Left lung (tissue), 4 donors: ENCODE measurements at regions not wholly inside any gene's neighbourhood (a gene's known extent, or its start where the extent isn't known, plus 50 kb on each side); places are given as distances from the start of the nearest gene placed in this dataset.
"Not testable (repeated sequence)": the region's sequence is repeated elsewhere in the genome, so short reads cannot be mapped to it uniquely, and the experiment has no call there.

Source experiments
- ATAC-seq: fragments of 200-7000 bp; cut with Tn5 transposase; one replicate; pipeline ENCODE4 v1.9.1; 2020; ENCODE audit warnings: moderate library complexity
- DNase-seq, 4 donors: peaks; one replicate each; pipeline ENCODE4 v3.0.0-alpha.2; 2013 to 2020
- H3K27ac ChIP-seq, 2 donors: fragments of 200-600 bp; sonication (generic) in 1 of 2; one replicate each; pipeline versions ENCODE4 v1.5.0 to v1.8.0; 2020 to 2021
- H3K27me3 ChIP-seq, 2 donors: fragments of 200-600 bp; sonication (generic) in 1 of 2; one replicate each; pipeline versions ENCODE4 v1.5.0 to v1.8.0; 2020 to 2021
- H3K36me3 ChIP-seq, 2 donors: fragments of 200-600 bp; sonication (generic) in 1 of 2; one replicate each; pipeline versions ENCODE4 v1.5.0 to v1.8.0; 2020 to 2021
- H3K4me1 ChIP-seq, 2 donors: fragments of 200-600 bp; one replicate each; pipeline ENCODE4 v1.8.0; 2021
- H3K4me3 ChIP-seq, 2 donors: fragments of 200-600 bp; sonication (generic) in 1 of 2; one replicate each; pipeline versions ENCODE4 v1.5.0 to v1.8.0; 2020 to 2021; ENCODE audit warnings: mild to moderate bottlenecking in 1 of 2
- H3K9me3 ChIP-seq, 2 donors: fragments of 200-600 bp; sonication (generic) in 1 of 2; one replicate each; pipeline versions ENCODE4 v1.5.0 to v1.8.0; 2020 to 2021
- intact Hi-C, 2 donors: fragments of 100-400 bp; cut with DNase I; formaldehyde crosslinking; loops; one replicate each; pipeline versions ENCODE4 v1.11.2 to v1.14.2; 2022
- TF ChIP-seq, protein P1 (sequence below), 2 donors: fragments of 200-600 bp; sonication (generic) in 1 of 2; IDR thresholded peaks; one replicate each; pipeline versions ENCODE4 v1.5.0 to v1.8.0; 2021; ENCODE audit warnings: antibody characterized with exemption in 2 of 2
- donor health status: DM: no; HTN: yes; CAD: no.
- donor health status: DM: no; HTN: no; CAD: no.

DNA sequence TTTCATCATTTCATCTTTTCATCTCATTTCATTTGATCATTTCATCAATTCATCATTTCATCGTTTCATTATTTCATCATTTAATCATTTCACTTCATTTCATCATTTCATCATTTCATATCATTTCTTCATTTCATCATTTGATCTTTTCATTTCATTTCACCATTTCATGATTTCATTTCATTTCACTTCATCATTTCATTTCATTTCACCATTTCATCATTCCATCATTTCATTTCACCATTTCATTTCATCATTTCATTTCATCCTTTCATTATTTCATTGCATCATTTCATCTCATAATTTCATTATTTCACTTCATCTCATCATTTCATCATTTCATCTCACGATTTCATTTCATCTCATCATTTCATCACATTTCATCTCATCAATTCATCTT, 127.8 kb downstream of the ANKRD30BL start:
- no peaks in the 10 kb centered on the region for H3K4me1 ChIP-seq
- no peak overlapping the region for H3K27ac ChIP-seq
- H3K9me3 ChIP-seq: no peaks in the 10 kb centered on the region
- TF ChIP-seq, protein P1, sequence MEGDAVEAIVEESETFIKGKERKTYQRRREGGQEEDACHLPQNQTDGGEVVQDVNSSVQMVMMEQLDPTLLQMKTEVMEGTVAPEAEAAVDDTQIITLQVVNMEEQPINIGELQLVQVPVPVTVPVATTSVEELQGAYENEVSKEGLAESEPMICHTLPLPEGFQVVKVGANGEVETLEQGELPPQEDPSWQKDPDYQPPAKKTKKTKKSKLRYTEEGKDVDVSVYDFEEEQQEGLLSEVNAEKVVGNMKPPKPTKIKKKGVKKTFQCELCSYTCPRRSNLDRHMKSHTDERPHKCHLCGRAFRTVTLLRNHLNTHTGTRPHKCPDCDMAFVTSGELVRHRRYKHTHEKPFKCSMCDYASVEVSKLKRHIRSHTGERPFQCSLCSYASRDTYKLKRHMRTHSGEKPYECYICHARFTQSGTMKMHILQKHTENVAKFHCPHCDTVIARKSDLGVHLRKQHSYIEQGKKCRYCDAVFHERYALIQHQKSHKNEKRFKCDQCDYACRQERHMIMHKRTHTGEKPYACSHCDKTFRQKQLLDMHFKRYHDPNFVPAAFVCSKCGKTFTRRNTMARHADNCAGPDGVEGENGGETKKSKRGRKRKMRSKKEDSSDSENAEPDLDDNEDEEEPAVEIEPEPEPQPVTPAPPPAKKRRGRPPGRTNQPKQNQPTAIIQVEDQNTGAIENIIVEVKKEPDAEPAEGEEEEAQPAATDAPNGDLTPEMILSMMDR (IDR thresholded peaks at IDR 0.05): no peak
- no peak for DNase-seq
- no peak overlapping the region for H3K4me3 ChIP-seq
- no peak for ATAC-seq
- intact Hi-C loops: no loop called here
- H3K36me3 ChIP-seq: no peaks in the 10 kb centered on the region
- peaks cover 20 to 36% of the 10 kb centered on the region in 2 donors for H3K27me3 ChIP-seq

DNA sequence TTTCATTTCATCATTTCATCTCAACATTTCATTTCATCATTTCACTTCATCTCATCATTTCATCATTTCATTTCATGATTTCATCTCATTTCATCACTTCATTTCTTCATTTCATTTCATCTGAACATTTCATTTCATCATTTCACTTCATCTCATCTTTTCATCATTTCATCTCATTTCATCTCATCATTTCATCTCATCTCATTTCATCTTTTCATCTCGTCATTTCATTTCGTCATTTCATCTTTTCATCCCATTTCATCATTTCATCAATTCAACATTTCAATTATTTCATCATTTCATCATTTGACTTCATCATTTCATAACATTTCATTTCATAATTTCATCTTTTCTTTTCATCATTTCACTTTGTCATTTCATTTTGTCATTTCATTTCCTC, 128.4 kb downstream of the ANKRD30BL start:
- no peaks in the 10 kb centered on the region for H3K4me1 ChIP-seq
- no peaks in the 10 kb centered on the region for H3K36me3 ChIP-seq
- no peak for DNase-seq
- no peak overlapping the region for H3K27ac ChIP-seq
- H3K9me3 ChIP-seq: no peaks in the 10 kb centered on the region
- intact Hi-C loops: no loop called here
- no peak for ATAC-seq
- no peak overlapping the region for H3K4me3 ChIP-seq
- TF ChIP-seq, protein P1 (IDR thresholded peaks at IDR 0.05): no peak
- H3K27me3 ChIP-seq: peaks cover 14 to 30% of the 10 kb centered on the region in 2 donors

DNA sequence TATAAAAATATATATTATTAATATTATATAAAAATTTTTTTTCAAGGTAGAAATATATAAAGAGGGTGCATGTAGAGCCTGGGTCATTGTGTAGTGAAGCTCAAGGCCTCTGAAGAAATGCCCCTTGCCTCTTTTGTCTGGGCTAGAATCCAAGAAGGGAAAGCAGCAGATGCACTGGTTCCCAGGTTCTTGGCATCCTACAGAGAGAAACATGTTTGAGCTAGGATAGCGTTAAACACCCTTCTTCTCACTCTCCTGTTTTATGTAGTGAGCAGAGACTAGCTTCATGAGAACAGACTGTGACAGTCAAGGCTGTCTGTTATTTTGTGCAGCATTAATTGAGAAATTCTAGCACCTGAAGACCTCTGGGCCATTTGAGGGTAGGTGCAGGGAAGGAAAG, 149.7 kb downstream of the ANKRD30BL start:
- H3K4me3 ChIP-seq, H3K9me3 ChIP-seq, H3K27ac ChIP-seq, H3K36me3 ChIP-seq, DNase-seq, H3K4me1 ChIP-seq, ATAC-seq, intact Hi-C loops: not testable (repeated sequence)
- peaks cover 24 to 38% of the 10 kb centered on the region in 2 donors for H3K27me3 ChIP-seq

DNA sequence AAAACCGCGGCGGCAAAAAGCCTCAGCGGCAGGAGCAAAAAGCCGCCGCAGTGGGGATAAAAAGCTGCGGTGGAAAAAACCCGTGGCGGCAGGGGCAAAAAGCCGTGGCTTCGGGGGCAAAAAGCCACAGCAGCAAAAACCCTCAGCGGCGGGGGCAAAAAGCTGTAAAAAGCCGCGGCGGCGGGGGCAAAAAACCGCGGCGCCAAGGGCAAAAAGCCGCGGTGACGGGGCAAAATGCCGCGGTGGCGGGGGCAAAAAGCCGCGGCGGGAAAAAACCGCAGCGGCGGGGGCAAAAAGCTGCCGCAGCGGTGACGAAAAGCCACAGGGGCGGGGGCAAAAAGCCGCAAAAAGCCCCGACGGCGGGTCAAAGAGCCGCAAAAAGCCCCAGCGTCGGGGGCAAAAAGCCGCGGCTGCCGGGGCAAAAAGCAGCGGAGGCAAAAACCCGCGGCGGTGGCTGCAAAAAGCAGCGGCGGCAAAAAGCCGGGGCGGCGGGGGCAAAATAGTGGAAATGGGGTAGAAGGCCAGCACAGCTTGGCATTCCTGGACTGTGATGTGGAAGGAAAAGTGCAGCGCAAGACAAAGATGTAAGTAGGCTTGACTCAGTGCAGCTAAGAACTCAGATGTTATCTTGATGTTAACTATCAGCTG, 151.8 kb downstream of the ANKRD30BL start:
- H3K4me3 ChIP-seq: peak overlapping the region in 1 of 2 donors; percentile 14

DNA sequence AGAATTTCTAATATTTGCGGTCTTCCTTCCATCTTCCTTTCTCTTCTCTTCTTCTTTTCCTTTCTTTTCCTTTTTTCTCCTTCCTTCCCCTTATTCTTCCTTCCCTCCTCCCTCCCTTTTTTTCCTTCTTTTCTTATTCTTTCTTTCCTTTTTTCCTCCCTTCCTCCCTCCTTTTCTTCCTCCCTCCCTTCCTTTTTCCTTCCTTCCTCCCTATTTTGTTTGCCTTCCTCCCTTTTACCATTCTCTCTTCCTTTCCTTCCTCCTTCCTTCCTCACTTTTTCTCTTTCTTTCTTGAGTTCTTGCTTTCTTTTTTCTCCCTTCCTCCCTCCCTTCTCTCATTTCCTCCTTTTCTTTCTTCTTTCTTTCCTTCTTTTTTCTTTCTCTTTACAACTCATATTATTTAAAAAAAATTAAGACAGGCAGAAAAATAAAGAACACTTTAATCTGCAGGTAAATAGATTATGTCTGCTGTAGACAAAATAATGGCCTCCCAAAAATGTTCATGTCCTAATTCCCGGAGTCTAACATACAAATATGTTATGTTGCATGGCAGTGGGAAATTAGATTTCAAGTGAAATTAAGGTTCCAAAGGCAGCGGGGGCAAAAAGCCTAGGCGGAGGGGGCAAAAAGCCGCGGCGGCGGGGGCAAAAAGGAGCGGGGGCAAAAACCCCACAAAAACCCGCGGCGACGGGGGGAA, 152.4 kb downstream of the ANKRD30BL start:
- Histone ChIP-seq H3K27ac (no peak overlapping the region), H3K9me3 (peaks cover 0 to 2% of the 10 kb centered on the region in 2 donors), H3K36me3 (no peaks in the 10 kb centered on the region), H3K4me3 (peak overlapping the region in 1 of 2 donors; percentile 14), H3K4me1 (no peaks in the 10 kb centered on the region), H3K27me3 (peaks cover 24 to 38% of the 10 kb centered on the region in 2 donors)
- ATAC-seq: no peak
- TF ChIP-seq, protein P1 (IDR thresholded peaks at IDR 0.05): no peak
- intact Hi-C loops: no loop called here
- DNase-seq: peak in 1 of 4 donors; percentile 60

More for the DNA sequence above, 151.8 kb downstream of the ANKRD30BL start:
- H3K27me3 ChIP-seq: peaks cover 24 to 38% of the 10 kb centered on the region in 2 donors
- H3K9me3 ChIP-seq: peaks cover 0 to 2% of the 10 kb centered on the region in 2 donors
- H3K4me1 ChIP-seq: no peaks in the 10 kb centered on the region
- no peak overlapping the region for H3K27ac ChIP-seq
- TF ChIP-seq, protein P1 (IDR thresholded peaks at IDR 0.05): no peak
- no peak for ATAC-seq
- DNase-seq: peak in 1 of 4 donors; percentile 57
- no peaks in the 10 kb centered on the region for H3K36me3 ChIP-seq
- intact Hi-C loops: no loop called here

GRCh38 chr2:131990751-131991150, 171.0 kb downstream of the ANKRD30BL start:
- intact Hi-C loops, H3K4me3 ChIP-seq, H3K27ac ChIP-seq, H3K9me3 ChIP-seq, H3K4me1 ChIP-seq, H3K36me3 ChIP-seq, ATAC-seq, H3K27me3 ChIP-seq, DNase-seq: not testable (repeated sequence)

GRCh38 chr2:131966671-131967070, 195.1 kb downstream of the ANKRD30BL start:
- ATAC-seq, H3K27me3 ChIP-seq, H3K9me3 ChIP-seq, DNase-seq, H3K4me3 ChIP-seq, intact Hi-C loops, H3K36me3 ChIP-seq, H3K4me1 ChIP-seq, H3K27ac ChIP-seq: not testable (repeated sequence)
